H1 (cell line): ENCODE measurements at regions not wholly inside any gene's neighbourhood (a gene's known extent, or its start where the extent isn't known, plus 50 kb on each side); places are given as distances from the start of the nearest gene placed in this dataset.

ENCODE experiments used
- BCL11A ChIP-seq, 2 experiments: IDR thresholded peaks; one replicate each; pipeline ENCODE4 v1.6.1; 2011; ENCODE audit warnings: low read depth in 2 of 2, low read length in 2 of 2, mild to moderate bottlenecking in 2 of 2
- CHD7 ChIP-seq: fragments of 300-600 bp; sonication (generic); IDR thresholded peaks from 2 replicates; pipeline ENCODE4 v1.7.1; 2012; ENCODE audit warnings: low read length, moderate library complexity, mild to moderate bottlenecking, inconsistent platforms; ENCODE audit not compliant: insufficient replicate concordance
- CTCF ChIP-seq, 3 experiments: IDR thresholded peaks; 1 replicate in 2 of 3; 2 replicates in 1 of 3; pipeline versions ENCODE4 v1.5.1 to v1.6.1; 2011; ENCODE audit warnings: low read length in 3 of 3, mild to moderate bottlenecking in 3 of 3, inconsistent platforms in 2 of 3, low read depth in 1 of 3, moderate library complexity in 1 of 3; ENCODE audit not compliant: insufficient read depth in 1 of 3; ENCODE audit errors: control extremely low read depth in 1 of 3
- EP300 ChIP-seq, 2 experiments: IDR thresholded peaks; 1 replicate in 1 of 2; 2 replicates in 1 of 2; pipeline ENCODE4 v1.6.1; 2011 to 2012; ENCODE audit warnings: low read depth in 2 of 2, low read length in 2 of 2, mild to moderate bottlenecking in 2 of 2, borderline replicate concordance in 1 of 2, inconsistent platforms in 1 of 2, moderate library complexity in 1 of 2
- EZH2 ChIP-seq: fragments of 200-600 bp; sonication (generic); IDR thresholded peaks from 2 replicates; pipeline ENCODE4 v1.7.1; 2012; ENCODE audit warnings: low read depth, mild to moderate bottlenecking, moderate library complexity, low read length, inconsistent platforms; ENCODE audit not compliant: severe bottlenecking
- JUN ChIP-seq: IDR thresholded peaks from 2 replicates; pipeline ENCODE4 v1.6.1; 2011; ENCODE audit warnings: low read depth, mild to moderate bottlenecking, improper control_type of control experiment, low read length
- JUND ChIP-seq: IDR thresholded peaks from 2 replicates; pipeline ENCODE4 v1.6.1; 2011; ENCODE audit warnings: mild to moderate bottlenecking, improper control_type of control experiment, low read length
- POLR2A ChIP-seq, 2 experiments: IDR thresholded peaks; 1 replicate in 1 of 2; 2 replicates in 1 of 2; pipeline ENCODE4 v1.6.1; 2011; ENCODE audit warnings: low read depth in 2 of 2, low read length in 2 of 2, mild to moderate bottlenecking in 2 of 2; ENCODE audit errors: control extremely low read depth in 1 of 2
- RAD21 ChIP-seq, 2 experiments: IDR thresholded peaks in 1 of 2; conservative IDR thresholded peaks in 1 of 2; 2 replicates each; pipeline ENCODE4 v1.6.1; 2011; ENCODE audit warnings: low read depth in 2 of 2, low read length in 2 of 2, improper control_type of control experiment in 1 of 2, inconsistent platforms in 1 of 2, mild to moderate bottlenecking in 1 of 2, moderate library complexity in 1 of 2
- SIN3A ChIP-seq, 2 experiments: IDR thresholded peaks in 1 of 2; conservative IDR thresholded peaks in 1 of 2; 2 replicates each; pipeline ENCODE4 v1.6.1; 2011 to 2012; ENCODE audit warnings: low read length in 2 of 2, improper control_type of control experiment in 1 of 2, low read depth in 1 of 2, mild to moderate bottlenecking in 1 of 2
- SP2 ChIP-seq: IDR thresholded peaks from 2 replicates; pipeline ENCODE4 v1.6.1; 2012; ENCODE audit warnings: mild to moderate bottlenecking, low read length, inconsistent platforms
- SUZ12 ChIP-seq: fragments of 200-600 bp; sonication (generic); IDR thresholded peaks from 2 replicates; pipeline ENCODE4 v1.6.1; 2012; ENCODE audit warnings: mild to moderate bottlenecking, inconsistent platforms, low read length, moderate library complexity, mixed read lengths
- TBP ChIP-seq: IDR thresholded peaks from 2 replicates; pipeline ENCODE4 v1.6.1; 2011; ENCODE audit warnings: low read depth, low read length, improper control_type of control experiment
- YY1 ChIP-seq: IDR thresholded peaks from 2 replicates; pipeline ENCODE4 v1.6.1; 2011; ENCODE audit warnings: low read depth, mild to moderate bottlenecking, low read length

- TF ChIP-seq SP2, result no peak
- no peak for TF ChIP-seq SUZ12
- TF ChIP-seq CTCF (IDR thresholded peaks at IDR 0.05; ENCODE audit: control extremely low read depth in 1 of 3, insufficient read depth in 1 of 3, low read depth in 1 of 3, low read length in 3 of 3), result no peak
- TF ChIP-seq EP300 (IDR thresholded peaks at IDR 0.05; ENCODE audit: borderline replicate concordance in 1 of 2, low read depth in 2 of 2, low read length in 2 of 2), result no peak
- no peak for TF ChIP-seq JUN
- TF ChIP-seq CHD7, result no peak
- TF ChIP-seq RAD21 (IDR thresholded peaks at IDR 0.05 in 1 of 2, conservative IDR thresholded peaks at IDR 0.05 in 1 of 2; ENCODE audit: low read depth in 2 of 2, low read length in 2 of 2), result no peak
- no peak for TF ChIP-seq JUND
- TF ChIP-seq POLR2A (IDR thresholded peaks at IDR 0.05; ENCODE audit: control extremely low read depth in 1 of 2, low read depth in 2 of 2, low read length in 2 of 2), result no peak
- no peak for TF ChIP-seq TBP
- TF ChIP-seq SIN3A (conservative IDR thresholded peaks at IDR 0.05 in 1 of 2, IDR thresholded peaks at IDR 0.05 in 1 of 2; ENCODE audit: low read depth in 1 of 2, low read length in 2 of 2), result no peak
- TF ChIP-seq BCL11A (IDR thresholded peaks at IDR 0.05; ENCODE audit: low read depth in 2 of 2, low read length in 2 of 2), result no peak
- TF ChIP-seq YY1, result no peak
- no peak for TF ChIP-seq EZH2
These were observed 1069.0 kb downstream of the FSCB start for GRCh38 chr14:43438056-43438455.
